Body of pancreas (tissue), 4 donors: ENCODE measurements at regions not wholly inside any gene's neighbourhood (a gene's known extent, or its start where the extent isn't known, plus 50 kb on each side); places are given as distances from the start of the nearest gene placed in this dataset.

Experiments used
- CTCF ChIP-seq, 7 experiments: fragments of 450-650 bp in 4 of 7; fragments of 200-600 bp in 3 of 7; sonication (generic) in 3 of 7; IDR thresholded peaks; one replicate each; pipeline ENCODE4 v1.5.1; 2016 to 2019; ENCODE audit warnings: antibody characterized with exemption in 7 of 7
- POLR2A ChIP-seq, 3 donors: fragments of 450-650 bp; IDR thresholded peaks; one replicate each; pipeline ENCODE4 v1.6.1; 2016; ENCODE audit warnings: antibody characterized with exemption in 3 of 3, mild to moderate bottlenecking in 2 of 3

- TF ChIP-seq CTCF (IDR thresholded peaks at IDR 0.05) (no peak), POLR2A (IDR thresholded peaks at IDR 0.05) (no peak)
Measured at GRCh38 chr7:126368-126767, 66.0 kb upstream of the FAM20C start.
